Suppressor macrophage treated with lipopolysaccharide for 4 hours (primary cell): ENCODE measurements at regions not wholly inside any gene's neighbourhood (a gene's known extent, or its start where the extent isn't known, plus 50 kb on each side); places are given as distances from the start of the nearest gene placed in this dataset.
A peak's percentile ranks its signal among the peaks of the same experiment; 100 is the strongest.
"Not testable (repeated sequence)": the region's sequence is repeated elsewhere in the genome, so short reads cannot be mapped to it uniquely, and the experiment has no call there.

Experiments used
- DNase-seq: peaks from one replicate; pipeline ENCODE4 v3.0.0-alpha.2; 2020

DNA sequence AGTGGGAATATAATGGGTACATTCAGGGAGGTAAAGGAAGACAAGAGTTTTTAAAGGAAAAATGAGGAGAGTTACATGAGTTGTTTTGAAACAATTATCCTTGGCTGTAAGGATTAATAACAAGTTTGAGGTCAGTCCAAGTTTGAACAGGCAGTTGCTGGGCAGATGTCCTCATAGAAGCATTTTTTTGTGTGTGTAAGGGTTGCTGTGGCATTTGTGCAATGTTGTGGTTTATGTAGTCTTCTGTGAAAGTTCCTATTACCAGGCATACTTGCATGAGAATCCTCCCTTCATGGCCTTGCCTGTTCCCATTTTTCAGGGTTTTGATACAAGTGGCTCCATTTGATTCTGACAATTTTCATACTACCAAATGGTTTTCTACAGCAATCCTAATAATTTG lies 400.2 kb downstream of the KCNA4 start:
- no peak for DNase-seq

GRCh38 chr11:29612423-29612822 lies 404.4 kb downstream of the KCNA4 start:
- no peak for DNase-seq

GRCh38 chr11:29606330-29607031 lies 410.3 kb downstream of the KCNA4 start:
- DNase-seq: no peak

- not testable (repeated sequence) for DNase-seq
These were observed 416.7 kb downstream of the KCNA4 start for GRCh38 chr11:29600151-29600575.

DNA sequence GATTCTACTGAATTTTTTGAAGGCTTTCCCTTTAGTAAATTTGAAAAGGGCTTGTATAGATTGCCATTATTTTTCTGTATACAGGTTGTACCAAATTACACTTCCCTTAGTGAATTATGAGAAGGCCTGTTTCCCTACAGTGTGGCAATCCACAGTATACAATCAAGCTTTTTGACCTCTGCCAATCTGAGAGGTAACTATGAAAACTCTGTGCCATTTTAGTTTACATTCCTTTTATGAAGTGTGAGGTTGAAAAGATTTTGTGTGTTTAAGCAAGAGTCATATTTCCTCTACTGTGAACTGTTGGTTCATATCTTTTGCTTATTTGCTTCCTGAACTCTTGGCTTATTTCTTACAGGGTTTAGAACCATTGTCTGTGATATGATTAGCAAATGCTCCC lies 432.5 kb downstream of the KCNA4 start:
- no peak for DNase-seq

- DNase-seq: no peak
These were observed 438.0 kb downstream of the KCNA4 start for GRCh38 chr11:29578806-29579205.

DNA sequence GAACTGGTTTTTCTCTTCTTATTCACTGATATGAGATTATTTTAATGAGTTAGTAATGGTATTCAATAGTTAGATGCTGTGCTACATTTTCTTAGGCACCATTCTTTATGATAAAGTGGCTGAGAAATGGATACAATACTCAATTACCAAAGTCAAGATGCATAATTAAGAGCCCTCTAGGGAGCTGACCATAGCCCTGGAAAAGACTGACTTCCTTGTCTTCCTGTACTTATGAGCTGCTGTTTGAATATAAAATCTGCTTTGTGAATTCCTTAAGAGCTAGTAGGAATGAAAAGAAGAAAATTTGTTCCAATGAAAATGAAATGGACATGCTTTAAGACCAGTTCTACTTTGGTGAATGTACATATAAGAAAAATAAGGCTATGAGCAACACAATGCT lies 452.3 kb downstream of the KCNA4 start:
- DNase-seq: no peak

GRCh38 chr11:29562183-29562582 lies 454.6 kb downstream of the KCNA4 start:
- no peak for DNase-seq

DNA sequence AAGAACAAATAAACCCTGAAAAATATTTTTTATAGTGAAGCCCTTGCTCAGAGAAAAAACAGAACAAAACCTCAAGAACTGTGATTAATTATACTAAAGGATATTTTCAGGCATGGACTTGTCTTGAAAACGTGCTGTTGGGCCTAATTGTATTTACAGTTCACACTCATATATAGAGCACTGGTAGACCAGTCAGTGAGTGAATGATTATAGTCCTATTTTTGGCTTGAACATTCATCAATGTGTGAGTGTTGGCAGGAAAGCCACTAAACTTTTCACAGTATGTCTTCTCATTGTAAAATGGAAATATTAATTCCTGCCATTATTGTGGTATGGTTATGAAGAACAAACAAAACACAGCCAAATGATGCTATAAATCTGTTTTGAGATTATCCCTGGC lies 462.8 kb downstream of the KCNA4 start:
- no peak for DNase-seq

DNA sequence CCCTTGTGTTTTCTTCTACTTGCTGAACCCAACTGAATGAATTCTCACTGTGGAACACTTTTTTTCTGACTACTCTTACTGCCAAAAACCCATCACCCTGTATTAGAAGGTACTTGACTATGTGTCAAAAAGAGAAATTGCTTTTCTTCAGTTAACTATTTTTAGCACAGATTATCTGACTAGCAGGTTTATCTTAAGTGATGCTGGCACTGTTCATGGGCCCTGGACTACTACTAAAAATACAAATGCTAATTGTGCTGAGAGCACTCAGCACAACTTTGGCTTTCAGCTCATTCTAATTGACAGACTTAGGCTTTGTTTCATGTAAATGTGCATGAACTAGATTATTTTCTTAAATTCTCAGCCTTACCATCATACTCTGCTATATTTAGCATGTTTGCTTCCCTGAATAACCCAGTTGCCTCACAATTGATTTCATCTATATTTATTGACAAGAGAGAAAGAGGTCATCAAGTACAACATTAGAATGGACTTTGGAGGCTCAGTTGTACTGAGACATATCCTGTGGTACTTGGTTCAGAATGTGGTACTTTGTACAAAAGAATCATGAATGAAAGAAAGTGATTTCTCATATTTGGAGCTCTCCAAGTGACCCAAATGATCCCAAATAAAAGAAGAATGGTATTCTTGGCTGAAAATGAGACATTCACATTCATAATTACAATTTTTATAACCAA lies 478.3 kb downstream of the KCNA4 start:
- DNase-seq: no peak

DNA sequence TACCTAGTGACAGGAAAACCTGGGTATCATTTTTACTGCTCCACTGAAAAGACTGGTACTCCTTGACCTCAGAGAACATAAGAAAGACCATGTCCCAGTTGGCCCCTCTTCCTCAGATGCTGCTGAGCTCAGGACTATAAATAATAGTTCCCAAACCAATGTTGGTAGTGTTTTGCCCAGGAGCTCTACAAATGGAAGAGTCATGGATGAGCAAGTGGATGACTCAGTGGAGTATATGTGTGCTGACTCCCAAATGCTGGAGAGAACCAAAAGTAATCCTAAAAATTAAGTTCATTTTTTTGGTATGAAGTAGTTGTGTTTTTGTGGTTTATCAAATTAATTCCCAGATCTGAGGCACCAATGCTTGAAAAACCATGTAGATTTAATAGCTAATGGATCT lies 482.0 kb downstream of the KCNA4 start:
- peak; percentile 20 for DNase-seq

GRCh38 chr11:29530961-29531360 lies 485.9 kb downstream of the KCNA4 start:
- no peak for DNase-seq

DNA sequence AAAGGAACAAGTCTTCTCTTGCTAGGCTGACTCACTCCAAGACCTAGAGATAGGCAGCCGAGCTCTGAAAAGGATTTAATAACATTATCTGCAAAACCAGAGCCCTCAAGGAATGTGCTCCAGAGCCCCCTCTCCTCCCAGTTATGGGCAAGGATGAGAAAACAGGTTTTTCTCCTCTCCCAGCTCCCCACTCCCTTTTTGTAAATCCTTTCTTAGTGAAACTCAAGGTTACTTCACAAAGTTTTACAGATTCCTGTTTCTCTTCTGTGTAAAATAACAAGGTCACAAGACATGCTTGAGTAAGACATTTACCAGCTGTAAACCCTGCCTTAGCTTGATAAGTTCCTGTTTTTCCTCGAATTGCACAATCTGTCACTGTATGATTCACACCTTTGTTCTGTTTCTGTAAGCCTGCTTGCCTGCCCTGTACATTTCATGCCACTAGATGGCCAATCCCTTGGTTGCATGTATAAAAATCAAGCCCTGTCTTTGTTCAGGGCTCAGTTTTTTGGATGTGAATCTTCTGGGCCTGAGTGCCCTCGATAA lies 489.4 kb downstream of the KCNA4 start:
- peak; percentile 93 for DNase-seq

DNA sequence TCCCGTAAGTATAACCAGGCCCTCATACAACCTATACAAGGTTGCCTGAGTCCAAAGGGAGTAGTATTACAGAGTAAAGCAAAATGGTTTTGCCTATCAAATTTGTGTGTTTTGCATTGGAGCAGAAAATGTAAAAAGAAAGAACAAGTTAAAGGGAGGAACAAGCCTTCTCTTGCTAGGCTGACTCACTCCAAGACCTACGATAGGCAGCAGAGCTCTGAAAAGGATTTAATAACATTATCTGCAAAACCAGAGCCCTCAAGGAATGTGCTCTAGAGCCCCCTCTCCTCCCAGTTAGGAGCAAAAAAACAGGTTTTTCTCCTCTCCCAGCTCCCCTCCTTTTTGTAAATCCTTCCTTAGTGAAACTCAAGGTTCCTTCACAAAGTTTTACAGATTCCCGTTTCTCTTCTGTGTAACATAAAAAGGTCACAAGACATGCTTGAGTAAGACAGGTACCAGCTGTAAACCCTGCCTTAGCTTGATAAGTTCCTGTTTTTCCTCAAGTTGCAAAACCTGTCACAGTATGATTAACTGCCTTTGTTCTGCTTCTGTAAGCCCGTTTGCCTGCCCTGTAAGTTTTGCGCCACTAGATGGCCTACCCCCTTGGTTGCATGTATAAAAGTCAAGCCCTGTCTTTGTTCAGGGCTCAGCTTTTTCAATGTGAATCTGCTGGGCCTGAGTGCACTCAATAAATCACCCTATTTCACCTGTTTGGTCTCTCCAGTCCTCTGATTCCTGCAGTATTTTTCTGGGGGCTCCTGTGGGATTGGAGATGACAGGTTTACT lies 498.2 kb downstream of the KCNA4 start:
- peak; percentile 76 for DNase-seq

DNA sequence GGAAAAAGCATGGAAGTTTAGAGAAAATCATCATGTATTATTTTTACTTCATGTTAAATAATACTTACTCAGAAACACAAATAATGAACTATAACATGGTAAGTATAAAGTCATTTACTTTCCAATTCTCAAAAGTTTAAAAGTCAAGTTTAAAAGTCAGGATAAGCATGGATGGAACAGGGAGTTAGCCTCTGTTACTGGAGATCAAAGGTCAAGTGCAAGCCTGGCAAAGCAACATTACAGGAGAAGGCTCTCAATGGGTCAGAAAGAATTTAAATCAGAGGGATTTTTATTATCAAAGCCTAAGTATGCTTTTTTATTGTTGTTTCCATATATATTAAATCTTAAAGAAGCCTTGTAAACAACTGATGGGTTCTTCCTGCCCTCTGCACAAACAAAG lies 505.4 kb downstream of the KCNA4 start:
- DNase-seq: no peak

- no peak for DNase-seq
These were observed 509.5 kb downstream of the KCNA4 start for GRCh38 chr11:29507376-29507775.

DNA sequence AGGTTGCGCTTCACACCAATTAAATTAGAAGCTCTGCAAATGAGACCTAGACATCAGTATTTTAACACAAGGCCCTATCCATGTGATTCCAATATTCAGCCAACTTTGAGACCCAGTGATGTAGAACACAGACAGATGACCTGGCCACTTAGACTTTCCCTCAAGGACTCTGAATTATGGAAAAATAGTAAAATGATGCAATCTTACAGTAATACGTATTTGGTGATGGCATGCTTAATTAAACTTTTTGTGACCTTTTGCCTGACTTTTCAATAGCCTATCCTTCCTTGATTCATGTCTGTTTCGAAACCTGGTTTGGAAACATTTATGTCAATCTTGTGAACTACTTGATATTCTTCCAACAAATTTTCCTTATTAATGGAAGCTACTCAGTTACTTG lies 521.2 kb downstream of the KCNA4 start:
- no peak for DNase-seq

GRCh38 chr11:29490938-29491337 lies 525.9 kb downstream of the KCNA4 start:
- no peak for DNase-seq

DNA sequence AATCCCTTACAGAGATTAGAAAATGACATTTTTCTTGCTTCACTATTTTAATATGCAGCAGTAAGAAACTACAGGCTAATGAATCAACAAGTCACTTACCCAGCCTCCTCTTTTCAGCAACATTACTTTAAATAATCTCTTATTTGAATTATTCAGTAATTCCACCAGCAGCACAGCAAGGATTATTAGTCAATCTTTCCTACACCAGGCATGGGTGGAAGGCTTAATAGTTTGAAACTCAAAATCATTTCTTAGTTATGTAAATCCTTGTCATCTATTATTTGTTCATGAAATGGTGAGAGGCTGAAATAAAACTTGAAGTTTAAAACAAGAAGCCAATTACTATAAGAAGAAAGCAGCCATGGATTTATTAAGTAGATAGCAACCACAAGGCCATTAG lies 530.5 kb downstream of the KCNA4 start:
- DNase-seq: no peak

- no peak for DNase-seq
These were observed 531.2 kb downstream of the KCNA4 start for GRCh38 chr11:29485641-29486040.

DNA sequence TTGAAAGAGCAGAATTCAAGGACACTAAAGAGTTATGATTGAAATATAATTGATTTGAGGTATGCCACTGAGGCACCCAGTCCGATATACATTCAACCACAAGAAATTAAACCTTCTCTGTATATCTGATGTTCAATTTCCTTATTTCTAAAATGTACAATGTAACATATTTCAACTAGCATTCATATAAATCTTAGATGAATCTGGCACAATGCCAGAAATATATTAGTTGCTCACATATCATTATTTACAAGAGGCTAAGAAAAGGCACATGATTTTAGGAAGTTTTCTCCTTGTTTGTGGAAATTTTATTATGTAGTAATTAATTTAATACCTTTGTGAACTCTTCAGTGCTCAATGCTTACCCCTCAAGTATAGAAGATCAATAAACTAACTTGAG lies 532.3 kb downstream of the KCNA4 start:
- DNase-seq: no peak

- no peak for DNase-seq
These were observed 533.0 kb downstream of the KCNA4 start for GRCh38 chr11:29483831-29484230.

DNA sequence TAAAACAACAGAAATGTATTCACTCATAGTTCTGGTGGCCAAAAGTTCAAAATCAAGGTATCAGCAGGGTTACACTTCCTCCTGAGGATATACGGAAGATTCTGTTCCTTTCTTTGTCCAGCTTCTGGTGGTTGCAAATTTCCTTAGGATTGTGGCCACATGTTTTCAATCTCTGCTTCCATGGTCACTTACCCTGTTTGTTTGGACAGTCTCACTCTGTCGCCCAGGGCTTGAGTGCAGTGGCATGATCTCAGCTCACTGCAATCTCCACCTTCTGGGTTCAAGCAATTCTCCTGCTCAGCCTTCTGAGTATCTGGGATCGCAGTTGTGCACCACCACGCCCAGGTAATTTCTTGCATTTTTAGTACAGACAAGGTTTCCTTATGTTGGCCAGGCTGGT lies 534.3 kb downstream of the KCNA4 start:
- DNase-seq: no peak

DNA sequence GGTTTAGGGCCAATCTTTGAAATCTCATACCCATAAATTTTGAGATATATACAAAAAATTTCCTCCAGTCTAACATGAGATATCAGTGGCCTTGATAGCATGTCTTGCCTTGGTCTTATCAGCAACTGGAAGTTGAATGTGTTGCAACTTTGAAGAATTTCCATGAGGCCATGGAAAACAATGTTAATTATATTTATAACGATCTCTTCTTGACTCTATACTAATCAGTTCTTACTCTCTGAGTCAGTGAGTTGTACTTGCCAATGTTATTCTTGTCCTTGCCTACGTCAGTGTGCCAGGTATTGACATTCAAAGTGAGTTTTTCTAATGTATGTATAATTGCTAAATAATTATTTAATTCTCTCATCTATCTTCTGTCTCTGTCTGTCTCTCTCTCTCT lies 535.1 kb downstream of the KCNA4 start:
- DNase-seq: no peak
